GM21737 (cell line): ENCODE measurements at regions not wholly inside any gene's neighbourhood (a gene's known extent, or its start where the extent isn't known, plus 50 kb on each side); places are given as distances from the start of the nearest gene placed in this dataset.

ENCODE experiments used
- ATAC-seq: cut with Tn5 transposase; IDR thresholded peaks from one replicate; pipeline ENCODE4 v1.9.1; 2021; ENCODE audit warnings: mild to moderate bottlenecking, moderate library complexity; ENCODE audit not compliant: unreplicated experiment

GRCh38 chr6:208364-208763 is 83.9 kb upstream of the DUSP22 start:
- no peak for ATAC-seq

- no peak for ATAC-seq
Measured at GRCh38 chr6:208938-209337, 83.3 kb upstream of the DUSP22 start.

GRCh38 chr6:209432-210103 is 82.7 kb upstream of the DUSP22 start:
- ATAC-seq: peak; percentile 66

GRCh38 chr6:210104-210456 is 82.2 kb upstream of the DUSP22 start:
- no peak for ATAC-seq

GRCh38 chr6:210778-211374 is 81.4 kb upstream of the DUSP22 start:
- no peak for ATAC-seq

- ATAC-seq: no peak
Measured at GRCh38 chr6:211871-212497, 80.3 kb upstream of the DUSP22 start.

GRCh38 chr6:213284-213683 is 79.0 kb upstream of the DUSP22 start:
- ATAC-seq: no peak

- ATAC-seq: no peak
Measured at GRCh38 chr6:214428-214827, 77.9 kb upstream of the DUSP22 start.

GRCh38 chr6:215335-216034 is 76.8 kb upstream of the DUSP22 start:
- no peak for ATAC-seq

GRCh38 chr6:217048-217659 is 75.1 kb upstream of the DUSP22 start:
- ATAC-seq: no peak

GRCh38 chr6:218153-219018 is 73.9 kb upstream of the DUSP22 start:
- ATAC-seq: peak; percentile 44

- peak; percentile 9 for ATAC-seq
Measured at GRCh38 chr6:219019-219570, 73.2 kb upstream of the DUSP22 start.

- ATAC-seq: no peak
Measured at GRCh38 chr6:219641-220198, 72.6 kb upstream of the DUSP22 start.

- no peak for ATAC-seq
Measured at GRCh38 chr6:220312-220711, 72.0 kb upstream of the DUSP22 start.

GRCh38 chr6:220721-221475 is 71.4 kb upstream of the DUSP22 start:
- no peak for ATAC-seq

- ATAC-seq: no peak
Measured at GRCh38 chr6:221531-222349, 70.5 kb upstream of the DUSP22 start.

- no peak for ATAC-seq
Measured at GRCh38 chr6:222468-222867, 69.8 kb upstream of the DUSP22 start.

GRCh38 chr6:223136-223535 is 69.2 kb upstream of the DUSP22 start:
- ATAC-seq: no peak
